AG09319 (cell line): ENCODE measurements at regions not wholly inside any gene's neighbourhood (a gene's known extent, or its start where the extent isn't known, plus 50 kb on each side); places are given as distances from the start of the nearest gene placed in this dataset.

ENCODE experiments used
- DNase-seq: peaks from one replicate; pipeline ENCODE4 v3.0.0-alpha.2; 2010; ENCODE audit warnings: low read depth; ENCODE audit errors: extremely low read depth
- CTCF ChIP-seq: IDR thresholded peaks from 2 replicates; pipeline ENCODE4 v1.5.1; 2011; ENCODE audit warnings: low read depth, mild to moderate bottlenecking, inconsistent platforms, low read length, moderate library complexity

- no peak for DNase-seq
- TF ChIP-seq CTCF = no peak
Observed at GRCh38 chr10:24008164-24009091, 200.5 kb upstream of the KIAA1217 start.

- no peak for TF ChIP-seq CTCF
- no peak for DNase-seq
Observed at GRCh38 chr10:24009115-24009514, 199.8 kb upstream of the KIAA1217 start.

GRCh38 chr10:24009736-24010135, 199.2 kb upstream of the KIAA1217 start:
- no peak for DNase-seq
- no peak for TF ChIP-seq CTCF

GRCh38 chr10:24010436-24010970, 198.4 kb upstream of the KIAA1217 start:
- DNase-seq = no peak

GRCh38 chr10:24012249-24012803, 196.6 kb upstream of the KIAA1217 start:
- TF ChIP-seq CTCF = no peak
- no peak for DNase-seq

More at GRCh38 chr10:24010436-24010970, 198.4 kb upstream of the KIAA1217 start:
- TF ChIP-seq CTCF = no peak

- no peak for DNase-seq
- TF ChIP-seq CTCF = no peak
Observed at GRCh38 chr10:24027107-24027506, 181.8 kb upstream of the KIAA1217 start.

GRCh38 chr10:24034571-24034970, 174.4 kb upstream of the KIAA1217 start:
- no peak for DNase-seq
- no peak for TF ChIP-seq CTCF
